HG03565 (cell line): ENCODE measurements at regions not wholly inside any gene's neighbourhood (a gene's known extent, or its start where the extent isn't known, plus 50 kb on each side); places are given as distances from the start of the nearest gene placed in this dataset.
A peak's percentile ranks its signal among the peaks of the same experiment; 100 is the strongest.
"Not testable (repeated sequence)": the region's sequence is repeated elsewhere in the genome, so short reads cannot be mapped to it uniquely, and the experiment has no call there.

Experiments used
- ATAC-seq: cut with Tn5 transposase; IDR thresholded peaks from one replicate; pipeline ENCODE4 v1.9.1; 2021; ENCODE audit warnings: mild to moderate bottlenecking, moderate library complexity; ENCODE audit not compliant: unreplicated experiment

DNA sequence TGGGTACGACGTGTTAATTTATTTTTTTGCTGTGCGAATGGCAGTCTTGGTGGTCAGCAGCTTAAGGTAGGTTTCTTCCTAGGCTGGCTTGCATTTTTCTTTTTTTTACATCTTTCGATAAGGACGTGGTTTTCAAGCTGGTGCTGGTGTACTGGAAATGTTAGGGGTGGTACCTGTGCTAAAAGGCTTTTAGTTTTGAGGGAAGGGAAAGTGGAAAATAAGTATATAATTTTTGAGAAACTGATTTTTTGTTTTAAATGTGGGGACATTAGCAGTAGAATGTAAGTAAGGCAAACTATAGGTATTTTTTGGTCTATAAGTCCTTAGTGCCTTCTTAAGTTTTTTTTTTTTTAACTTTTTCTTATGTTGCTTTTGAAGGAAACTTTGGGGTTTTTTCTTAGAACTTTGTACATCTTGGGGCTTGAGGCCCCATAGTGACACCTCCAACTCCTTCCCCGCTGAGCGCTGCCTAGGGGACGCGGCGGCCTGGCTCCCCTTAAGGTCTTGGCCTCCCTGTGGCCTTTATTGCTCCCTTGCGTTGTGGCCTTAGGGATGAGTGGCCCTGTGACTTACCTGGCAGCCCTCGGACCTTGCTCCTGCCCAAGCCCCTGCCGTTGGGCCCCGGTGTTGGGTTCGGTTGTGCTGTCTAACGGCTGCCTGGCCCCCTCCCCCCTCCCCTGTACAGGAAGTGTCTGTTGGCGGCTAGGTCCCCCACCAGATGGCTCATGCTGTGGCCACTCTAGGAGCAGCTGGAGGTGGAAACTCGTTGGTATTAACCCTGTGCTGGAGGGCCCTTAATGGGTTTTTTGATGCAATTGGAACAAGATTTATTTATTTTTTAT lies 88.0 kb upstream of the RPRML start:
- ATAC-seq, result peak; percentile 77

GRCh38 chr17:47066095-47066494 lies 87.0 kb upstream of the RPRML start:
- ATAC-seq, result no peak

DNA sequence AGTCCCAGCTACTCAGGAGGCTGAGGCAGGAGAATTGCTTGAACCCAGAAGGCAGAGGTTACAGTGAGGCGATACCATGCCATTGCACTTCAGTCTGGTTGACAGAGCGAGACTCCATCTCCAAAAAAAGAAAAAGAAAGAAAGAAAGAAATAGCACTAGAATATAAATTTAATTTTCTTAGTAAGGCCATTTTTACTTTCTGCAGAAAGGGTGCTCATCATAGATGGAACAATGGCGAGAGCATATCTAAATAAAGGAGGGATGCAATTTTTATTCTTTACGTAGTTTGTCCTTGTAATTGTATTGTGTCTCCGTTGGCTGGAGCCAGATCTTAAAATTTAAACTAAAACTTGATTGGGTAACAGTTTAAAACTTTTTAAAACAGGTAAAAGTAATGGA lies 85.6 kb upstream of the RPRML start:
- no peak for ATAC-seq

GRCh38 chr17:47063475-47063874 lies 84.4 kb upstream of the RPRML start:
- ATAC-seq, result no peak

- not testable (repeated sequence) for ATAC-seq
Measured at GRCh38 chr17:47062851-47063250, 83.8 kb upstream of the RPRML start.

DNA sequence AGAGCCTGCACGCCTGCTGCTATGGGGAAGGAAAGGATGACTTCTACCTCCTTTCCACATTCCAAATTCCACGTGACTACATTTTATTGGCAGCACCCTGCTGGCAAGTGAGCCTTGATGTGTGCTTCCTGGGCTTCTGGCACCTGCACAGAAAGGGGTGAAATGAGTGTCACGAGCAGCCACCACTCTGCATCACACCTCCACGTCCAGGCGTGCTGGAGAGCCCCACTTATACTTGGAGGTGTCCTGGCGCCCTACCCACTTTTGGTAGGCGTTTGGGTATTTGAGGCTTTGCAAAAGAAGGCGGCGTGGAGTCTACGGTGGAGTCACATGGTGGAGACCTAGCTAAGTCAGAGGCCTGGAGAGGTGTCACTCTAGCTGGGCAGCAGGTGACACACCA lies 81.0 kb upstream of the RPRML start:
- ATAC-seq, result not testable (repeated sequence)

- no peak for ATAC-seq
Measured at GRCh38 chr17:47057830-47058229, 78.8 kb upstream of the RPRML start.

DNA sequence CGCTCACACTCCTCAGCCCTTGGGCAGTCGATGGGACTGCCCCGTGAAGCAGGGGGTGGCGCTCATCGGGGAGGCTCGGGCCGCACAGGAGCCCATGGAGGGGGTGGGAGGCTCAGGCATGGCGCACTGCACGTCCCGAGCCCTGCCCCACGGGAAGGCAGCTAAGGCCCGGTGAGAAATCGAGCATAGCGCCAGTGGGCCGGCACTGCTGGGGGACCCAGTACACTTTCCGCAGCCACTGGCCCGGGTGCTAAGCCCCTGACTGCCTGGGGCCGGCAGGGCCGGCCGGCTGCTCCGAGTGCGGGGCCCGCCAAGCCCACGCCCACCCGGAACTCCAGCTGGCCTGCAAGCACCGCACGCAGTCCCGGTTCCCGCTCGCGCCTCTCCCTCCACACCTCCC lies 78.2 kb upstream of the RPRML start:
- not testable (repeated sequence) for ATAC-seq

DNA sequence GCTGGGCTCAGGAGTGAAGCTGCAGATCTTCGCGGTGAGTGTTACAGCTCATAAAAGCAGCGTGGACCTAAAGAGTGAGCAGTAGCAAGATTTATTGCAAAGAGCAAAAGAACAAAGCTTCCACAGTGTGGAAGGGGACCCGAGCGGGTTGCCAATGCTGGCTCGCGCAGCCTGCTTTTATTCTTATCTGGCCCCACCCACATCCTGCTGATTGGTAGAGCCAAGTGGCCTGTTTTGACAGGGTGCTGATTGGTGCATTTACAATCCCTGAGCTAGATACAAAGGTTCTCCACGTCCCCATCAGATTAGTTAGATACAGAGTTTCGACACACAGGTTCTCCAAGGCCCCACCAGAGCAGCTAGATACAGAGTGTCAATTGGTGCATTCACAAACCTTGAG lies 77.6 kb upstream of the RPRML start:
- ATAC-seq, result not testable (repeated sequence)
